A172 (cell line): ENCODE measurements at regions not wholly inside any gene's neighbourhood (a gene's known extent, or its start where the extent isn't known, plus 50 kb on each side); places are given as distances from the start of the nearest gene placed in this dataset.

ENCODE experiments used
- DNase-seq: peaks from one replicate; pipeline ENCODE4 v3.0.0-alpha.2; 2015; ENCODE audit warnings: low spot score

DNA sequence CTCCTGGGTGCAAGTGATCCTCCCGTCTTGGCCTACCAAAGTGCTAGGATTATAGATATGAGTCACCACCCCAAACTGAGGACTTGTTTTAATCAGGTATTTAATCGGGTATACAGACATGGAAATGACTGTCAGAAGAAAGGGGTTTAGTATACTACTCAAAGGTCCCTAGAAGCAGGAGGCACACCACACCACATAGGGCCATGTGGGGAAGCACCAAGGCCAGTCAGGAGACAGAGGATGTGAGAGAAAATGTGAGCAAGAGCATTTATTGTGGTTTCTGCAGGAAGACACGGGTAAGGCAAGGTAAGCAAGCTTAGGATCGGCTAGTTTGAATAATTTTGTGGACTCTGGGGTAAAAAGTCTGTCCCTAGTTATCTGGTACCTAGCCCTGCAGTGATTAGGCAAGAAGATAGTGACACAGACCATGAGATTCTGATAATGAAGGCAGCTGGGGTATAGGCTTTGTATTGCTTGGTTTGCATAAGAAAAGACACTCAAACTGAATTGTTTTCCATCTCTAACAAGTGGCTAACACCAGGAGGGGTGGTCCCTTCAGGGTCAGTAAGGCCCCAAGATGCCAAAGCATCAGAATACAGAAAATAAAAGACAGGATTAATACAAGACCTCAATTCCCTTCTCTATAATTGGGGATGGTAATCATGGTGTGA lies 408.8 kb upstream of the F9 start:
- DNase-seq, result no peak

DNA sequence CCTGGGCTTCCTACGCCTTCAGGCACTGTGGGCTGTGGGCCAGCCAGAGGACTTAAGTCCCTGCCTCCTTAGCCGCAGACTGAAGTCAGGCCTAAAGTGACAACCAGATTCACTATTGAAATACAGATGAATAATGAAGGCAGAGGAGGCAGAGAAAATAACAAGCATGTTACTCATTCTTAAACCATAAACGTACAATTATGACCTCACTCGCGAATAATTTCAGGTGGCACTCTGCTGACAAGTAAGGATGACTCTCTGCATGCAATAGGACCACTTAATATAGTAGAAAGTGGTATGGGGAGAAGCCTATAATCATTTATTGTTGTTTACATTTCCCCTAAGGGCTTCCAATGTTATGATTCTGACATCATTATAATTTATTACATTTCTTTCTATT lies 409.2 kb upstream of the FGF13 start:
- DNase-seq, result peak; percentile 62

DNA sequence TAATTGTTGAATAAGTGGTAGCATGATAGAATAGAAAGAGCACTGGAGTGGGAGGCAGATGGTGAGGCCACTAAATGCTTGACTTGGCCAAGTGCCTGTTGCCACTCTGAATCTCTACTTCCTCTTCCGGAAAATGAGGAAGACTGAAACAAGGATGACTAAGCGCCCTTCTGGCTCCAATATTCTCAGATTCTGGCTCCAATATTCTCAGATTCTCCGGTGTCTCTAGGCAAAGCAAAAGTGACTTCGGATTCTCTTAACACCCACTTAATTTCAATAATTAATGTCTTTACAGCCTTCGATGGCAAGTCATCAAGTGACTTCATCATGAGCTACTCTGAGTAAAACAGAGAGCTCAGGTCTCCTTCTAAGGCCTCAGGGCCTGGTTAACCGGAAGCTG lies 402.2 kb upstream of the FGF13 start:
- peak; percentile 9 for DNase-seq

DNA sequence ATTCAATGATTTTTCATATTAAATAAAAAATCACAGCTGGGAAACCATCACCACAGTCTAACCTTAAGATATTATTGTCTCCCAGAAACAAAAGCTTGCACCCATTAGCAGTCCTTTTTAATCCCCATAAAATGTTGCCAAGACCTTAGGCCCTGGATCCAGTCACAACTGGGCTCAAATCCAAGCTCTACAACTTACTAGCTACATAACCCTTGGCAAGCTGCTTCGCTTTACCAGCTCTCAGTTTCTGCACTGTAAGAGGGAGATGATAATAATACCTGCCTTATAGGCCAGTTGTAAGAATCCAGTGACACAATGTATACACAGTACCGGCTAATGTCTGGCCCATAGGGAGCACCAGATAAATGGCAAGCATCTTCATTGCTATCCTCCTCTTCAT lies 400.9 kb upstream of the FGF13 start:
- no peak for DNase-seq

DNA sequence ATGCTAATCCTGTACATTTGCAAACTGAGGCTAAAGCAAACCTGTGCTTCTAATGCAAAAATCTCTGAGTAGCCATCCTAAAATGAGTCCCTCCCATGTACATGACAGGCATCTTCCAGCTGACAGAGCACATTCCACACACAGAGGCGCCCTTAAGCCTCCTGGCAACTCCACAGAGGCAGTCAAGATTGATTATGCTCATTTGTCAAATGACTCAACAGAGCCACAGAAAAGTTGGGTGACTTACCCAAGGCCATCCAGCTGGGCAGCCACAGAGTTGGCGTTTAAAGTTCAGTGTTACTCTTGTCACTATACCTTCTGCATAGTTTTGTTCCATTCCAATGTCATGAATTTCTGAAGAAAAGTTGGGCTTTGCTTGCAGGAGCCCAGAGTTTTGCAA lies 394.6 kb upstream of the FGF13 start:
- DNase-seq, result peak; percentile 59

DNA sequence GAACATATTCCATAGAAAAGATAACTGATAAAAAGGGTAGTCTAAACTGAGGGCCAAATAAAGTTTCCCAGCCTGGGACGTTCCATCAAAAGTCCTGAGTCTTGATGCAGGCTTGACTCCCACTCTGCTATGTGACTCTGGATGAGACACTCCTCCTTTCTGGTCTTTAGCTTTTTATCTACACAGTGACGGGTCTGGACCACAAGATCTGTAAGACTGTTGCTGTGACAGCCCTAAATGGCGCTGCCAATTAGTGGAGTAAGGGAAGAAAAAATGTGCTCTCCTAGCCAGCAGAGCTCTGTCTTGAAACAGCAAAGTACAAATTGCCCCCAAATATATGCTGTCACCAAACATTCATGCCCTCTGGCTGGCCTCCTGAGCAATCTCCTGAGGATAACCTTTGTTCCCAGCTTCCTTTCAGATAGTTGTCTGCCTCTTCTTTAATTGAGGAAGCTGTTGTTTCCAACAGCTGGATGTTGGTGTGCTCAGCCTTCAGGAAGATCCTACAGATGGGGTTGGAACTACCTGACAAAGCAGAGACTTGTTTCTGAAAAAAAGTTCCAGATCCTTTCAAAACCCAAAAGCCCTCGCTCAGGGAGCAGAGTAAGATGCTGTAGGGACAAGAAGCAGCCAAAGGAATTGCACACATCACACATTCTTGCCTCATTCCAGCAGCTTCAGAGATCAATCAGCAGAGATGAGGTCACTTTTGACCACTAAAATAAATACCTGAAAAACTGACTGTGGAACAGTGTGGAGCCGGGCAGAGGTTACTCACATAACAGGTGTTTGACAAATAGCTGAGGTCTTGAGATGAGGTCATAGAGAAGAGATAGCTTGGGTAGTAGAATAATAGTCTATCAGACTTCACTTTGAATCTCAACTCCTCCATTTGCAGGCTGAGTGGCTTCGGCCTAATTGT lies 383.4 kb upstream of the FGF13 start:
- no peak for DNase-seq

DNA sequence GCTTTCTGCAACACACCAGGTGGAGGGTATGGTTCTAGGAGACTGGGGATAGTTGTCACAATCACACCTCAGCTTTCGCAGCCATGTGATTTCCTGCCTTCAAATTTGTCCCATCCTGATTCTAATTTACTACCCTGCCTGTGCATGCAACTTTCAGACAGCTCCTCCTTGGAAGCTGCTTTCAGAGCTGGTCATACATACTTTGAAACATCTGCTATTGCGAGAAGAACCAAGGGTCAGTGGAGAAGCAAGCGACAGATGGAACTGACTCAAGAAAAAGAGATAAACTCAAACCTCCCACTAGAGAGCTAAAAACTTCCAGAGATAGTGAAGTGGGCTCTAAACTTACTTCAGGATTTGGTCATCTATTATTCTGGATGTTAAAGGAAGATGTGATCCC lies 381.7 kb upstream of the FGF13 start:
- no peak for DNase-seq

DNA sequence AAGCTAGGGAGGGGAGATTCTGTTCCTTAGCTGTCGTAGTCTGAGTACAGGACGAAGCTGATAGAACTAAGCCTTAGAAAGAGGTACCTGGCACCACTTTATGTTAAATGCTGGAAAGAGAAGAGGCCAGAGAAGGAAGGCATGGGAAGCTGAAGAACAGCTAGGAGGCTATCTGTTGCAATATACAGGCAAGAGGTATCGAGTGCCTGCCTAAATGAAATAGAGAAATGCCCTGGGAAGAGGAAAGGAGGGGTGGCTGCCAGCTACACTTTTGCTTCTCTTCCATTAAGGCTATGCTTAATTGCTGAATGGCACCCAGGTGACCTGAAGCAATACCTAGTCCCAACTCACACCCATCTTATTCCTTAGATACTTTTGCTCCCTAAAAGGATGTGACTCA lies 380.4 kb upstream of the FGF13 start:
- DNase-seq, result no peak

DNA sequence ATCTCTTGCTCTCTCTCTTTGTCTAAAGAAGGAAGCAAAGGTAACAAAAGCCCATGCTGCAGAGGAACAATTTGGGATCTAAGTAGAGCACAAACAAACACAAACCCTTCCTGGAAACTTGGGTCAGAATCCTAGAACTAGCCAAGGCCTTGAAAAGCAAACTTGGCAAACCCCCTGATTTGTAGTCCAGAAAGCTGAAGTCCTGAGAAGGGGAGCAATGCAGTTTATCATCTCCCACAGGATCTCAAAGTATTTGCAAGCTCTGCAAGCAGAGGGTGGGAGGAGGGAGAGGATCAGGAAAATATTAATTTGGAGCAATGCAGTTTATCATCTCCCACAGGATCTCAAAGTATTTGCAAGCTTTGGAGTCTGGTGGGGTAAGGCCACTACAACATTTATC lies 379.5 kb upstream of the FGF13 start:
- no peak for DNase-seq

DNA sequence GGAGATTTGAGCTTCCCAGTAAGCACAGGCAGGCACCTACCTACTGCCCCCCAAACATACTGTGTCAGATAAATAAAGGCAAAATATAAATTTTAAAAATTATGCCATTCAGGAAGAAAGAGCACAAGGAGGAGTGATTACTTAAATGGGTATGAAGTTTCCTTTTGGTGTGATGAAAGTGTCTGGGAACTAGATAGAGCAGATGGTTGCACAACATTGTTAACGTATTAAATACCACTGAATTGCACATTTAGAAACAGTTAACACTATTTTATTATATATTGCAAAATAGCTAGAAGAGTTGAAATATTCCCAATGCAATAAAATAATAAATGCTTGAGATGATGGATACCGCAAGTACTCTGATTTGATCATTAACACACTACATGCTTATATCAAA lies 374.7 kb upstream of the FGF13 start:
- no peak for DNase-seq

DNA sequence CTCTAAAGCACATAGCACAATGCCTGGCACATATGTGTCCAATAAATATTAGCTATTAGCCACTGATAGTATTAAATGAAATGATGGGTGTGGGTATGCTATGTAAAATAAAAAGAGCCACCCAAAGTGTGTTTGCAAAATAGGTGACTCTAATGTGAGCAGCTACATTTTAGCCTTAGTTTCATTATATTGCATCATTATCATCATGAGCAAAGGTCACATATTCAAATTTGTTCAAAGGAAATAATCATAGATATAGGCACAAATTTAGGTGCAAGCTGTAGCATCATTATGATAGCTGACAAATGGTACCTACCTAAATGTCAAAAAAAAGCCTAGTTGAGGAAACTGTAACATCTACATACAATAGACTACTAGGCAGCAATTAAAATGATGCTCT lies 373.9 kb upstream of the FGF13 start:
- no peak for DNase-seq

DNA sequence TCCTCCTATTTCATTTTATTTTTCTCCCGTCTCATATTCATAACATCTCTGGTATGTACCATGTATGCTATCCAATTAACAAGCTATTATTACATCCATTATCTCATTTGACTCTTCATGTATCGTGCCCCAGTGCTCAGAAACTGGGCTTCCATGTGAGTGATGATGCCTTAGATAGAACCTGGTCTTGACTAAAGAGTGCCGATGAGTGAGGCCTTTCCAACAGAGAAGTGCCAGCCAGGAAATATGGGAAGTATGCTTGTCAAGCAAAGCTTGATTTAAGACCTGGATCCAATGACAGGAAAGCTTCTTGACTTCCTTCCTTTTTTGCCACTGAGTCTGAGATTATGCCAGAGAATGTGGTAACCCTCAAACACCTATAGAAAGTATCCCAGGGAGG lies 371.7 kb upstream of the FGF13 start:
- no peak for DNase-seq

DNA sequence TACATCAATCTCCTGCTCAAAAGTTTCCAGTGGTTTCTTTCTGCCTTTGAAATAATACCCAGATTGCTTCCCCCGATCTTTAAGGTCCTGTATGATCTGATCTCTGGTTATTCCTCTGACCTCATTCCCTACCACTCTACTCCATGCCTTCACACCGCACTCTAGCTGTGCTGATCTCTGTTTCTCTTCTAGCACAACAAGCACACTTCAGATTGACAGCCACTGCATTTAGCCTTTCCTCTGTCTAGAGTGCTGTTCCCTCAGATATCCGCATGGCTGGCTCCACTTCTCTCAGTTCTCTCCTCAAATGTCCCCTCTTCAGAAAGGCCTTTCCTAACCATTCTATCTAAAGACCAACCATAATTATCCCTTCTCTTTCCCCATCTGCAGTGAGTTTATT lies 370.4 kb upstream of the FGF13 start:
- DNase-seq, result no peak

DNA sequence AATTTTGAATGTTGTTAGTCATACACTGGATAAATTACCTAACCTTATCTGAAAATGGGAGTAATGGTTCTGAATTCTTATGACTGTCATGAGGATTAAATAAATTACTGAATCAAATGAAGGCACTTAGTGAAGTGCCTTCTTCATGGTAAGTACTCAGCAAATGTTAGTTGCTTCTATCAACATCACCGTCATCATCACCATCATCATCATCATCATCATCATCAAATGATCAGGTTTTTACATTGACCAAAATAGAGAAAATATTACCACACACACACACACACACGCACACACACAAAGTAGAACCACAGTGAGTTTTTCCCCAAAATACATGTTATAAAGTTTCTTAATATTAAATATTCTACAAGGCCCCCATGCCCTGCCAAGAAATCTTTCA lies 368.3 kb upstream of the FGF13 start:
- DNase-seq, result no peak

DNA sequence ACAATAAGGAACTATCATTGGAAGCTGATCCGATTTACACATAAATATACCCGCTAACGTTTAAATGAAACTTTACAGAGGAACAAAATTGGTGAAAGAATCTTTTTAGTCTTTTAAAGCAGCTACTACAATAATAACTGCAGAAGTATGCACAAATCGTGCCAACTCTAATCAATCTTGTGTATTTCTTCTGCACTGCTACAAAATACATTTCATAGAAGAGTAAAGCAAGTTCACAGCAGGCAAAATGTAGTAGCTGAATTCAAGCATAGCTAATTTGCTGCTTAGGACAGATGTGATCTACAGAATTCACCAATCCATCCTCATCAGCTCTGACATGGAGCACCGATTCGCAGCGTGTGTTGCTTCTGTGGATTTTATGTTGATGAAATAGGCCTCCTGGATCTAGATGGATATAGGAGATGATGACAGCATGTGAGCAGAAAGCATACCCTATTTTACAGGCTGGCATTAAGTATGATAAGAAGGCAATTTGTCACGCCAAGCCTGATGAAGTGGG lies 367.3 kb upstream of the FGF13 start:
- DNase-seq, result no peak

DNA sequence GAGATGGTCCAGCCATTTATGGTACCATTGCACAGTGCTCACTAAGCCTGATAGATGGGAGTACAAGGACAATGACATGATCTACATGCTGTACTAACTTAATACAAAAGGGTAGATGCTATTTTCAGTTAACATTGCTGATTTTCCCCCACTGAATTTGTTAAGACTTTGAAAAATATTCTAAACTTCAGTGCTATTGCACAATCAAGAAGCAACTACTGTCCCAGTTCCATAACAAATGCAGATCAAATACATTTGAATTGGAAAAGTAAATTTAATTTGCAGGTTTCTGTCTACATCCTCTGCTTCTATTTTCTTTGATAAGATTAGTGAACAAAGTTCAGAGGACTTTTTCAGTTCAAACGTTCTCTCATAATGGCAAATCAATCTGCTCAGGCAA lies 366.8 kb upstream of the FGF13 start:
- DNase-seq, result no peak

DNA sequence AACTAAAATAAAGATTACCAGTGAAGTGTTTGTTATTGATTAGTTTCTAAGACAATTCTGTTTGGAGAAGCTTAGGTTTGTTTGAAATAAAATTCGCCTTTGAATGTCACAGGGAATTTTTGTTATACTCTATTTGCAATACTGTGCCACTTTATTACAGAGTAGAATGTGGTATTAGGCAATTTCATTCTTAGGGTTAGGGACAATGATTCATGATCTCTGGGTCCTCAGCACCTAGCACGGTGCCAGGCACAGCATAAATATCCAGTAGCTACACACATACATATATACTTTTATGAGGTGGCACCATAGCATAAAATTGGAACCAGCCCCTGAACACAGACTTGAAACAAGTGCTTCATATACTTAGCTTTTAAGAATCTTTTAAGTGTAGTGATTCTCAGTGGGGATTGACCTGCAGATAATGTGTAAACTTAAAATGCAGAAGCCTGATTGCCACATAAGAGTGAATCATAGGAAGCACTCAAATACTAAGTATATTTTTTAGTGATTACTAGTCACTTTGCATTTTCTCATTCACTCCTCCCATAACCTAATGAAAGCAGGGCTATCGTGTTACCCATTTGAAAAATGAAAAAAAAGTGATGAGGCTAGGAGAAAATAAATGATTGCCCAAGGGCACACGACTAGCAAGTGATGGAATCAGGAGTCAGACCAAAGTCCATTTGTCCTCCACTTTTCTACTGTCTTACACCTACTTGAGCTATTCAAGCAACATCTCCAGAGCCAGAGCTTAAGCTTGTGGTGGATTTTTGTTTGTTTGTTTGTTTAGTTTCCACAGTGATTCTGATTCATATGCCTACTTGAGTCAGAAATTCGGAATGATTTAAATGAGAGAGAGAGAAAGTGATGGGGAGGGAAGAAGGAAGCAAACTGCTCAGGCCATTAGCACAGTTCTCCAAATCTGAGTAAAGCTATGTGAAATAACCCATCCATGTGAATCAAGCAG lies 366.0 kb upstream of the FGF13 start:
- DNase-seq, result peak; percentile 22

DNA sequence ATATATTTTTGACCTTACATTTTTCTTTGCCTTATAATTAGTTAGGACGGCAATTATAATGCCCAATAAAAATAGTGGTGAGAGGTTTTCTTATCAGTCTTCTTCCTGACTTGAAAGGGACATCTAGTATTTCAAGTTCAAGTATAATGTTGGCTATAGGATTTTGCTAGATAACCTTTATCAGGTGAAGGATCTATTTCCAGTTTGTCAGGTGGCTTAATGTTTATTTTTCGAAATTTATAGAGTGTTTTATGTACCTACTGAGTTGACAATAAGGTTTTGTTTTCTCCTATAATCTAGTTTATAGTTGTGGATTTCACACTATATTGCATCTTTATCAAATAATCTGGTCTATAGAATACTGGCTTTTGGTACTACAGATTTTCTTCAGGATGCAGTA lies 351.8 kb upstream of the FGF13 start:
- DNase-seq, result no peak

DNA sequence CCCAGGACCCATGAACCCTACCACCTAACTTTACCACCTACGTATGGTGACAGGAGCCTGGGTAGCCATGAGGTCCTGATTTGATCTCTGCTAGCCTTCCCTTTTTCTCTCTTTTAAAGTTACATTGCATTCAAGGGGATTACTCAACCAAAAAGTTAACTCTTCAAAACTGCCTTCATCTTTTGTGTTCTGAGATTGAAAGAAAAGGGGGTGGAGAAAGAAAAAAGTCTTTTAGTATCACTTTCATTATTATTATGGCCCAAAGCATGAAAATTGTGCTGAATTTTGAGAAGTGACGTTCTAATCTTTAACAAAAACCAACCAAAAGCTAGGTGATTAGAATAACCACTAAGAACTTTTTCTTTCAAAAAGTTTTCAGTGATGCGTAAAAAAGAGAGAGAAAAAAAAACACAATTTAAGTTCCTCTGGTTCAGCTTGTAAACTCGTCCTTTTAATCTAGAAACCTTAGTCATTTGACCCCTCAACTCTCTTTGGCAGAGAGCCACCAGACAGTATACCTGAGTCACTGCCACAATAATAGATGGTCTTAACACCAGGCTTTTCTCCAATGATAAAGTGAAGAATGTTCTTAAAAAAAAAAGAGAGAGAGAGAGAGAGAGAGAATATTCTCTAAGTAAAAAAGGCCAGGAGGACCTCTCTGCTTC lies 347.4 kb upstream of the FGF13 start:
- DNase-seq, result peak; percentile 17

DNA sequence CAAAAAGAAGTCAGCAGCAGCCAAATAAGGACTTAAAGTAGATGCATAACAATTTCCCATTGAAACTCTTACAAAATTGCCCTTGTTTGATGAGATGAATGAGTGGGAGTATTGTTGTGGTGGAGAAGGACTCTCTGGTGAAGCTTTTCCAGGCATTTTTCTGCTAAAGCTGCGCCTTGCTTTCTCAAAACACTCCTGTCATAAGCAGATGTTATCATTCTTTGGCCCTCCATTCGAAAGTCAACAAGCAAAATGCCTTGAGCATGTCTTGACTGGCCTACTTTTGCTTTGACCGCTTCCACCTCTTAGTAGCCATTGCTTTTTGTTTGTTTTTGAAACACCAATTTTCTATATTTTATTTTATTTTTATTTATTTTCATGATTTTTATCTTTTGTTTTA lies 340.9 kb upstream of the FGF13 start:
- DNase-seq, result no peak

DNA sequence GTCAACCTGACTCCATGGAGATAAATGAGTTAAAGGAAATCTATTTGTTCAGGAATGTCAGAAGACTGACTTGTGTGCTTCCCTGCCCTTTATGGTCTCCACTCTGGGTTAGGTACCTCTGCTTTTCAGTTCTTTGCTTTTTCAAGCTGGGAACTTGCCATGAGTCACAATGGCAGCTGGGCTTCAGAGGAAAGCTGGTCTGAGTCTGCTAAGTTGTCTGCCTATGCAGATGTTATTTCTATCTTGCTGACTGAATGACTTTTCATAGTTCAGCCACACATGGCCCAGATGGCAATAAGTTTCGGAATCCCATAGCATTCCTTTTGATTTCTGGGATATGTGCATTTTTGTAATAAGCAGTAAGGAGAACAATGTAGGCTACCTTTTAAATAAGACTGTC lies 337.9 kb upstream of the FGF13 start:
- DNase-seq, result no peak

DNA sequence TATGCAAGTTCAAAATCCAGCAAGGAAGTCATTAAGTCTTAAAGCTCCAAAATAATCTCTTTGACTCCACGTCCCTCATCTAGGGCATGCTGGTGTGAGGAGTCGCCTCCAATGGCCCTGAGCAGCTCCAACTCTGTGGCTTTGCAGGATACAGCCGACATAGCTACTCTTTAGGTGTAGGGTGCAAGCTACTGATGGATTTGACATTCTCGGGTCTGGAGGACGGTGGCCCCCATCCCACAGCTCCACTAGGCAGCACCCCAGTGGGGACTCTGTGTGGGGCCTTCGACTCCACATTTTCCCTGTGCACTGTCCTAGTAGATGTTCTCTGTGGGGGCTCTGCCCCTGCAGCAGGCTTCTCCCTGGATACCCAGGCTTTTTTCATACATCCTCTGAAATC lies 333.2 kb upstream of the FGF13 start:
- no peak for DNase-seq
